Common myeloid progenitor, CD34-positive (primary cell): ENCODE measurements at regions not wholly inside any gene's neighbourhood (a gene's known extent, or its start where the extent isn't known, plus 50 kb on each side); places are given as distances from the start of the nearest gene placed in this dataset.

Experiments used
- CTCF ChIA-PET: fragments of 350-600 bp; sonication (Branson Sonifier 250); formaldehyde crosslinking; loops from one replicate; lab custom pipeline; 2021; ENCODE audit warnings: antibody characterized with exemption; lab: Charles Lee
- POLR2A ChIA-PET: fragments of 350-600 bp; sonication (Branson Sonifier 250); formaldehyde crosslinking; loops from one replicate; lab custom pipeline; 2021; ENCODE audit warnings: antibody characterized with exemption; lab: Charles Lee
- DNase-seq, 3 donors: peaks; one replicate each; pipeline versions ENCODE4 v3.0.0 to v3.0.0-alpha.2; 2013
- H3K27ac ChIP-seq, 2 experiments: 1 replicate in 1 of 2; 2 replicates in 1 of 2; pipeline ENCODE4 v1.7.0; 2013; ENCODE audit warnings: inconsistent platforms in 2 of 2, low read length in 2 of 2, mild to moderate bottlenecking in 2 of 2, low read depth in 1 of 2, moderate library complexity in 1 of 2; ENCODE audit not compliant: severe bottlenecking in 2 of 2, insufficient read depth in 1 of 2, poor library complexity in 1 of 2
- H3K27me3 ChIP-seq, 5 experiments: replicated peaks in 2 of 5; 1 replicate in 3 of 5; 2 replicates in 2 of 5; pipeline versions ENCODE4 v1.6.1 to v1.7.0; 2013; ENCODE audit warnings: low read length in 4 of 5, mild to moderate bottlenecking in 2 of 5, moderate library complexity in 2 of 5, inconsistent platforms in 1 of 5; ENCODE audit not compliant: insufficient read depth in 5 of 5, control insufficient read depth in 4 of 5
- H3K36me3 ChIP-seq, 4 experiments: 1 replicate in 2 of 4; 2 replicates in 2 of 4; pipeline versions ENCODE4 v1.6.1 to v1.7.0; 2013; ENCODE audit warnings: low read length in 3 of 4, control low read depth in 1 of 4, mild to moderate bottlenecking in 1 of 4; ENCODE audit not compliant: control insufficient read depth in 4 of 4, insufficient read depth in 4 of 4
- H3K4me1 ChIP-seq, 4 experiments: 1 replicate in 3 of 4; 2 replicates in 1 of 4; pipeline versions ENCODE4 v1.6.1 to v1.7.1; 2013; ENCODE audit warnings: low read length in 3 of 4, mild to moderate bottlenecking in 3 of 4, control low read depth in 1 of 4, inconsistent platforms in 1 of 4, moderate library complexity in 1 of 4; ENCODE audit not compliant: control insufficient read depth in 4 of 4, insufficient read depth in 4 of 4; ENCODE audit errors: control extremely low read depth in 1 of 4
- H3K4me3 ChIP-seq, 7 experiments: 1 replicate in 4 of 7; 2 replicates in 3 of 7; pipeline versions ENCODE4 v1.5.1 to v1.7.0; 2013; ENCODE audit warnings: mild to moderate bottlenecking in 7 of 7, low read length in 6 of 7, moderate library complexity in 6 of 7, inconsistent platforms in 2 of 7, low read depth in 2 of 7, control low read depth in 1 of 7; ENCODE audit not compliant: insufficient read depth in 4 of 7, control insufficient read depth in 1 of 7; ENCODE audit errors: extremely low read depth in 1 of 7
- H3K9me3 ChIP-seq, 5 experiments: 1 replicate in 4 of 5; 2 replicates in 1 of 5; pipeline versions ENCODE4 v1.6.1 to v1.7.1; 2013; ENCODE audit warnings: low read length in 4 of 5, mild to moderate bottlenecking in 2 of 5, inconsistent platforms in 1 of 5, low read depth in 1 of 5, moderate library complexity in 1 of 5; ENCODE audit not compliant: control insufficient read depth in 4 of 5, insufficient read depth in 2 of 5; ENCODE audit errors: control extremely low read depth in 1 of 5
- WGBS: methylation state at CpG from one replicate; pipeline ENCODE4 v1.1.5; 2013; ENCODE audit not compliant: insufficient coverage; 5-methylcytosine and 5-hydroxymethylcytosine counted together

GRCh38 chr2:8627692-8628085 lies 54.2 kb upstream of the ID2 start:
- H3K36me3 ChIP-seq, result no peaks in the 10 kb centered on the region
- no peak for DNase-seq
- POLR2A ChIA-PET, result no interaction called here
- no peaks in the 10 kb centered on the region for H3K27me3 ChIP-seq
- CTCF ChIA-PET, result interaction anchor here (1.0 to 1.5 kb wide), 4 partner anchors 14 to 52 kb away, joined by 3 to 4 read pairs (median 3); no protein-coding TSS in a partner anchor
- WGBS, result 97% methylated on average over 7 of the region's 14 CpGs
- no peak overlapping the region for H3K27ac ChIP-seq
- no peak overlapping the region for H3K4me3 ChIP-seq
- peaks cover 0 to 17% (median 6%) of the 10 kb centered on the region in 4 experiments for H3K4me1 ChIP-seq
- H3K9me3 ChIP-seq, result no peaks in the 10 kb centered on the region

DNA sequence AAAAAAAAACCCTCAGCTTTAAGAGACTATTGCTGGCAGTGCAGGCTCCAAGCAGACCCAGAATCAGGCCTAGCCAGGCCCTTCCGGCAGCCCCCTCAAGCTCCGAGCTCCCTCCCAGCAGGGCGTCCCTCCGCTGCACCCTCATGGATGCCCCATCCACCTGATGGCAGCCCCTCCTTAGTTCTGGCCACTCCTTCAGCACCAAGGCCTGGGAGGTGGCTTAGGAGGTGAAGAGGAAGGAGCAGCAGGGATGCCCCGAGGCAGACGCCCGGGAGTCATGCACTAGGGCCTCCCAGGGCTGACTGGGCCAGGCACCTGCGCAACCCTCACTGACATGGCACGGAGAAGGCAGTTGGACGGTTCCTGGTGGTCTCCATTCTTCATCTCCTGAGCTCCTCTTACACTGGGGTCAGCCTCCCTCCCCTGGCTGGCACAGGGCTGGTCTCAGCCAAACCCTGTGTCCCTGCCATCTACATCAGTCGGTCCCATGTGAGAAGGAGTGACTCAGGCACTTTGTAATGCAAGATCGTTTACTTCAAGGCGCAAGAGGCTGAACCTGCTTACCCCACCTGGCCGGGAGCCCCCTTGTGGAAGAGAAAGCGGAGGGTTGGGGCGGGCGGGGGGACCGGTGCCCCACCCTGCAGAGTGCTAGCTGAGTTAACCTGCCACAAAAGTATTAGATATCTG lies 53.5 kb upstream of the ID2 start:
- no peak for DNase-seq
- H3K9me3 ChIP-seq, result no peaks in the 10 kb centered on the region
- H3K27ac ChIP-seq, result no peak overlapping the region
- peaks cover 0 to 17% (median 6%) of the 10 kb centered on the region in 4 experiments for H3K4me1 ChIP-seq
- H3K27me3 ChIP-seq, result no peaks in the 10 kb centered on the region
- POLR2A ChIA-PET, result interaction anchor here (1.1 kb wide), 1 partner anchor 36 kb away, joined by 4 read pairs; no protein-coding TSS in a partner anchor
- H3K36me3 ChIP-seq, result no peaks in the 10 kb centered on the region
- no peak overlapping the region for H3K4me3 ChIP-seq
- CTCF ChIA-PET, result interaction anchor here (1.0 kb wide), 2 partner anchors 13 to 15 kb away, joined by 3 read pairs; no protein-coding TSS in a partner anchor
- 79% methylated on average over 11 of the region's 18 CpGs for WGBS

DNA sequence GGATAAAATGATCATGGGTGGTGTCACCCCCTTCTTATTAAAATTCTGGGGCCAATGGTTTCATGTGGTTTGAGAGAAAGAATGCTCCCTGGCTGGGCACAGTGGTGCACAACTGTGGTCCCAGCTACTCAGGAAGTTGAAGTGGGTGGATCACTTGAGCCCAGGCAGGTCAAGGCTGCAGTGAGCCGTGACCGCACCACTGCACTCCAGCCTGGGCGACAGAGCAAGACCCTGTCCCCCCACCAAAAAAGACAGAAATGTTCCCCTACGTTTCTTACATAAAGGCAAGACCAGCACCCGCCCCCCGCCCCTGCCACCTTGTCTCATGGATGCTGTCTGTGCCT lies 53.0 kb upstream of the ID2 start:
- Histone ChIP-seq H3K9me3 (no peaks in the 10 kb centered on the region), H3K4me1 (peaks cover 0 to 17% (median 6%) of the 10 kb centered on the region in 4 experiments), H3K27me3 (no peaks in the 10 kb centered on the region), H3K4me3 (no peak overlapping the region), H3K36me3 (no peaks in the 10 kb centered on the region), H3K27ac (no peak overlapping the region)
- CTCF ChIA-PET, result interaction anchor here (1.0 kb wide), 1 partner anchor 12 kb away, joined by 3 read pairs; no protein-coding TSS in a partner anchor
- POLR2A ChIA-PET, result interaction anchor here (1.1 kb wide), 1 partner anchor 35 kb away, joined by 4 read pairs; no protein-coding TSS in a partner anchor
- no peak for DNase-seq
- 100% methylated on average over 1 of the region's 6 CpGs for WGBS

- Histone ChIP-seq H3K27me3 (no peaks in the 10 kb centered on the region), H3K4me1 (peaks cover 0 to 17% (median 6%) of the 10 kb centered on the region in 4 experiments), H3K36me3 (no peaks in the 10 kb centered on the region), H3K27ac (no peak overlapping the region), H3K4me3 (no peak overlapping the region), H3K9me3 (no peaks in the 10 kb centered on the region)
- CTCF ChIA-PET, result no interaction called here
- 97% methylated on average over 4 of the region's 4 CpGs for WGBS
- DNase-seq, result no peak
- POLR2A ChIA-PET, result interaction anchor here (1.1 kb wide), 1 partner anchor 35 kb away, joined by 4 read pairs; no protein-coding TSS in a partner anchor
Measured at GRCh38 chr2:8629402-8629801, 52.5 kb upstream of the ID2 start.

- DNase-seq, result no peak
- ChIA-PET CTCF (interaction anchor here (1.1 to 1.4 kb wide), 2 partner anchors 12 to 50 kb away, joined by 3 to 7 read pairs; no protein-coding TSS in a partner anchor), POLR2A (no interaction called here)
- Histone ChIP-seq H3K27me3 (no peaks in the 10 kb centered on the region), H3K4me1 (peaks cover 0 to 17% (median 6%) of the 10 kb centered on the region in 4 experiments), H3K4me3 (no peak overlapping the region), H3K36me3 (no peaks in the 10 kb centered on the region), H3K9me3 (no peaks in the 10 kb centered on the region), H3K27ac (no peak overlapping the region)
- WGBS, result over 99% methylated on average over 18 of the region's 21 CpGs
Measured at GRCh38 chr2:8630676-8631464, 51.0 kb upstream of the ID2 start.

DNA sequence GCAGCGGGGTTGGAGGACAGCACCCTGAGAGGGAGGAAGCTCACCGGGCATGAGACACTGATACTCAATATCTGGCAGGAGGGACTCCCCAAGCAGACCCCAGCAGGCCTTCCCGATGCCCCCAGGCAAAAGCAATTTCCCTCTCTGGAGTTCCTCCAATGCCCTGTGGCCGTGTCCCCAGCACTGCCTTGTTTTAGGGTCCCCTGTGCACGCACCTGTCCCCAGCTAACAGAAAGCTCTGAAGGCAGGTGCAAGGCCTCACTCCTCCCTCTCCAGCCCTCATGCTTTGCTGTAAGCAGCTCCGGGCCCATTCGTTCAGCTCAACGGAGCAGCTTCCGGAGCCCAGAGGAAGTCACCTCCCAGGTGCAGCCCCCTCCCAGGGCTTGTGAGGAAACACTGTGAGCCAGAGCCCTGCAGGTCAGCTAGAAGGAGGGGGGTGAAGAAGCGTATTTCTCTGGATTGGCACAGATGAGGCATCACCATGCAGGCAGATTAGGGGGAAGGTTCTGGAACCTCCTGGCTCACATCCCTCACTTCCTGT lies 50.3 kb upstream of the ID2 start:
- 80% methylated on average over 10 of the region's 10 CpGs for WGBS
- Histone ChIP-seq H3K27ac (no peak overlapping the region), H3K4me3 (no peak overlapping the region), H3K4me1 (peaks cover 0 to 15% (median 6%) of the 10 kb centered on the region in 4 experiments), H3K36me3 (no peaks in the 10 kb centered on the region), H3K27me3 (no peaks in the 10 kb centered on the region), H3K9me3 (no peaks in the 10 kb centered on the region)
- POLR2A ChIA-PET, result no interaction called here
- CTCF ChIA-PET, result interaction anchor here (1.1 to 1.7 kb wide), 3 partner anchors 11 to 49 kb away, joined by 3 to 7 read pairs (median 3); no protein-coding TSS in a partner anchor
- peak in 1 of 3 donors; percentile 31 for DNase-seq
